NCI-H1694 treated with DMSO at 0.1 percent for 48 hours (cell line): ENCODE measurements at regions not wholly inside any gene's neighbourhood (a gene's known extent, or its start where the extent isn't known, plus 50 kb on each side); places are given as distances from the start of the nearest gene placed in this dataset.

ENCODE experiments used
- DNase-seq: peaks from one replicate; lab custom pipeline; 2025; lab: John Stamatoyannopoulos, UW

DNA sequence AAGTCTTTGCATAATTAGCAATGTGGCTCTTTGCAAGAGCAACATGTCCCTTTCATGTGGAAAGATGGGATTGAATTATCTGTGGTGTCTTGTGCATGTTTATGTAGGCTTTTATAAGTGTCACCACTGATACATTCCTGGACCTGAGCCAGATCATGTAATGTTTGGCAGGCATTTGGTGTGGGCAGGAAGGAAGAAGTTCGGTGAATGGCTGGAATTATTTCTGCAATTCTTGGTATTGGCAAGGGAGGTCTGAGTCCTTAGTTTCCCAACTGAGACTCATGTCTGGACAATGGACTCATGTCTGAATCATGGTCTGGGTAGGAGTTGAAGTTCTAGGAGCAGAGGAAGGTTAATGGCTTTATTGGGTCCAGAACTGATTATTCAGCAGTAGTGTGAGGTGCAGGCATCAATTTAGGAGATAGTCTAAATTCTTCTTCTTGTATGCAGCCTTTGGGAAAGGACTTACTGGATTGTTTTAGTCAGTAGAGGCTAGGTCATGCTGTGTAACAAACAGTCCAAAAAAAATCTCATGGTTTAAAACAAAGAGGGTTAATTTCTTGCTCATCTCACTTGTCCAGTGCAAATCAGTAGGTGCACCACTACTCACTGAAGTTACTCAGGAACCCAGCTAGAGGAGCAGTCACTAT lies 186.5 kb upstream of the LHX5 start:
- DNase-seq = no peak

DNA sequence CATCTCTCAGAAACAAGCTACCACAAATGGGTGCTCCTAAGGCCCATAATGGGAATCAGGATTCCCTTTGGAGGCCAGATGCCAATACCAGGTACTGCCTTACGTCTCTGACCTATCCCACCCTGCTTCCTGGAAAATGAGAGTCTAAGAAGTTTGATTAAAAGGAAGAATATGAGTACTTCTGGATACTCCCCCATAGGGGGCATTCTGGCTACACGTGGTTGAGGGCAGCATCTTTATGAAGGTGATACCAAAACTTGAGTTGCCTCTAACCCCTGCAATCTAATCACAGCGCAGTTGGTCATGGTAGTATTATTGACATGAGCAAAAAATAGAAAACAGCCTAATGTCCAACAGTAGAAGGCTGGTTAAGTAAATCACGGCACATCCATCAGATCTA lies 184.2 kb upstream of the LHX5 start:
- DNase-seq = no peak

DNA sequence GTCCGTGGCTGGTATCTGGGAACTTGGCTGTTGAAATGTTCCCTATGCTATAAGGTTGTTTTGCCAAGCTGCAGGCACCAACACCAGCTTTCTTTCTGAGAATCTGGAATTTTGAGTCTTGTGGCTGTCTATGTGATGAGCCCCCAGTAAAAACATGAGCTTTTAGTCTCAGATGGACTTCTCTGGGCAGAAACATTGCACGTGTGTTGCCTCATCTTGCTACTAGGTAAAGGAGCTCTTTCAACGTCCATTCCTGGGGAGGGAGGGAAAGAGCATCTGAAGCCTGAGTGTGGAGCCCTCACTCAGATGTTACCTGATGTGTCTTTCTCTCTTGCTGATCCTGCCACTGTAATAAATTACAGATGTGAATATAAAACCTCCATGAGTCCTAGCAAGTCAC lies 183.8 kb upstream of the LHX5 start:
- no peak for DNase-seq

DNA sequence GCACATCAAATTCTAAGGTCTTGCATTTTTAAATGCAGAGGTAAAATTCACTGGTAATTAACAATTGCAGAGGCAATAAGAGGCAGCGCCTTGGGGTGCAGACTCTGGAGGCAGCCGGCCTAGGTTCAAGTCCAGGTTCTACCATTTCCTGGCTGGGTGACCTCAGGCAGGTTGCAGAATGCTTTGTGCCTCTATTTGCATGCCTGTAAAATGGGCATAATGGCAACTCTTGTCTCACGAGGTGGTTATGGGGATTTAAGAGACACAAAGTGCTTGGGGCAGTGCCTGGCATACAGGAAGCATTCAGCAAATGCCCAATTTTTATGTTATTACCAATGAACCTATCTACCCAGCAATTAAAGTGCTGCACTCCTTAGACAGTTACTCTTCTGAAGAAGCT lies 180.0 kb upstream of the LHX5 start:
- no peak for DNase-seq

DNA sequence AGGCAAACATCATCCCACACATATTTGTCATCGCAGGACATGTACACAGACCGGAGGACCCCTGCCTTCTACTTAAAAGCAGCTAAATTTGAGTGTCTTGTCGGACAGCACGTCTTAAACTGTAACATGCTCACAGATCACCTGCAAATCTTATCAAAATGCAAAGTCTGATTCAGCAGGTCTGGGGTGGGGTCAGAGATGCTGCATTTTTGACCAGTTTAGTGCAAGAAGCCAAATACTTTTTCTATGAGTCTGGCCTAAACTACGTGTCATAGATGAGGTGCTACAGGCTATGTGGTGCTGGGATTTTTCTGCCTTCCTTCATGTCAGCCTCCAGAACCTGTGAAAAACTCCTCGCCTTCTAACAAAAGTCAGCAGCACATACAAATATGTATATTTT lies 178.8 kb upstream of the LHX5 start:
- DNase-seq = no peak

DNA sequence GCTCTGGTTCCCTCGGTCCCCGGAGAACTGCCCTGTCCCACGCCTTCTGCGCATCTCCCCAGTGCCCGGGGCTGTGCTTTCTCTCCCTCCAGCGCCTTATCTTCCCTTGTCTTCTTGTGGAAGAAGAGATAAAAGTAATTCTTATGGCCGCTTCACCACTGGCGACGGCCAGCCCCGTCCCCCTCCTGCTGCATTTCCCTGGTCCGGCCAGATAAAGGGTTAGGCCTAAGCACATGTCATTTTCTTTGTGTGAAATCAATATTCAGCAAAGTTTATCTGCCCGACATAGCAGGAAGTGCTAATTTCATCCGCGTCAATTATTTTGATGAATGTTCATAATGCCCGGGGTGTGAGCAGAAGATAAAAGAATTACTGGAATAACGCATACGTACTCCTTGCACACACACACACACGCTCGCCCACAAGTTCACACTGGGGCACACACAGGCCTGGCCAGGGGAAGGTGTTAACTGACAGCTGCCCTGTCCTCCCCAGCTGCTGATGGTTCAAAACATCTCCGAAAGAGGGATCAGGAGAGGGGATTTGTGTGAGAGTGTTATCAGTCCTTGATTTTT lies 177.7 kb upstream of the LHX5 start:
- no peak for DNase-seq

DNA sequence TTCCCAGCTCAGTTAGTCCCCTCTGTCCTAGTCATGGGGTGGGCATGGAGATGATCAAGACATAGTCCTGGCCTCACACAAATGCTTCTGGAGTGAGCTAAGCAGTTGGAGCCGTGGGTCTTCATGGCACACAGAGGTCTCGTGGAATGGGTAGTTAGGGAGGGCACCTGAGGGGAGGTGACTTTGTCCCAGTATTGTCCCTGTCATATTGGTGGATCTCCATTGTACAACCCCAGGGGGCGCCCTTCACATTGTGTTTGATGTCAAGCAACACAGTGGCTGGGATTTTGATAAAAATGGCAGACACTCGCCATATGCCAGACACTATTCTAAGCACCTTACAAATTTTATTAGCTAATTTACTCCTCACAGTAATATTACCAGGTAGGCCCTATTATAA lies 175.4 kb upstream of the LHX5 start:
- no peak for DNase-seq

DNA sequence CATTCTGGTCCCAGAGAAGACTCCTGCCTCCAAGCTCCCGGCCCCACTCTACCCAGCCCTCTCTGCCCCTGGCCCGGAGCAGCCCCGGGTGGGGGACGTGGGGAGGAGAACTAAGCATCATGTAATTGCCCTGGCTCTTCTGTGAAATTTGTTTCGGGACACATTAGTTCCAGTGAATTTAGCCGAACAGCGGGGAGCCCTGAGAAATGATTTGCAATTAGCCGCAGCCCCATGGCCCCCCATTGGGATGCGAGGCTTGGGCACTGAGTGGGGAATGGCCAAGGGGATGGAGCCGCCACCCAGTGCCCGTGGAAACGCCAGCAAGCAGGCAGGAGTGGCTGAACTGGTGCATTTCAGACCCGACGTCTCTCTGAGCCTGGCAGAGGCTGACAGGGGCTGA lies 173.9 kb upstream of the LHX5 start:
- no peak for DNase-seq

DNA sequence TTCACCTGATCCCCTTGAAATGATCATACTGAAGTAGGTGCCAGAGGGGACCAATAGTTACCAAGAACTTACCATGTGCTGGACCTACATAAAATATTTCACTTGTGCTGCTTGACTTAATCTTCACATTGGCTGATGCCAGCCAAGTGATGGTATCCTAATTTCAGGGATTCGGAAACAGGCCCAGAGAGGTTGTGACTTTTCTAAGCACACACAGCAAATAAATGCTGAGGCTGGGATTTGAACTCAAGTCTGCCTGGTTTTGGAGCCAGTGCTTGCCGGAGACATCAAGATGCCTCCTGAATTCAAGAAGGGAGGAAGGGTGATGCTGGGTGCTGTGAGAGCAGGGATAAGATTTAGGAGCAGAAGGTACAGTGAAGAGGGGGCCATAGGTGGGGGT lies 173.5 kb upstream of the LHX5 start:
- DNase-seq = no peak

DNA sequence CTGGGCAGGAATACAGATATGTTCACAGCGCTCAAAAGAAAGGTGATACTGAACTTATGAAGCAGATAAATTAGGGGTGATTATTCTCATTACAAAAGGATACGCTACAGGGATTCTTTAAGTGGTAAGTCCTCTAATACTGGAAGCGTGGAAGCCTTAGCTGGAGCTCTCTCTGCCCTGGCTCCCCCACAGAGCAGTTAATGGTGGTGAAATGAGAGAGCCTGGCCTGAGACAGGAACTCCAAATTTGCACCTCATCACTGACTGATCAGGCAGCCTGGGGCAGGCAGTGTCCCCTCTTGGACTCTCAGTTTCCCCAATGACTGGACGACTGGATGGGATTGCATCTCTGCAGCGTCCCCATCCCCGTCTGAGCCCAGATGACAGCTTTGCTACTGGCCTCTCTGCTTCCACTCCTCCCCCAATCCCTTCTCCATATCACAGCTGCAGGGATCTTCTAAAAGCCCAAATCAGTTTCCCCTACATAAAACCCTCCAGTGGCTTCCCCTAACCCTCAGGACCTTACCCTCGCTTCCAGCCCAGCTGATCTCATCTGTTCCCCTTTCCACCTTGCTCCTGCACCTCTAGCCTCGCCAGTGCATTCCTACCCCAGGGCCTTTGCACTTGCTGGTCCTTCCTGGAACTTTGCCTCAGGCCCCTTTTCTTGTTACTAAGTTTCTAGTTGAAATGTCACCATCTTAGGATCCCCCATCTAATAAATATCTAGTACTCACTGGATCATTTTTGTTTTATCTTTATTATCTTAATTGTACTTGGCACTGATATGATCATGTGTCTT lies 171.7 kb upstream of the LHX5 start:
- no peak for DNase-seq

DNA sequence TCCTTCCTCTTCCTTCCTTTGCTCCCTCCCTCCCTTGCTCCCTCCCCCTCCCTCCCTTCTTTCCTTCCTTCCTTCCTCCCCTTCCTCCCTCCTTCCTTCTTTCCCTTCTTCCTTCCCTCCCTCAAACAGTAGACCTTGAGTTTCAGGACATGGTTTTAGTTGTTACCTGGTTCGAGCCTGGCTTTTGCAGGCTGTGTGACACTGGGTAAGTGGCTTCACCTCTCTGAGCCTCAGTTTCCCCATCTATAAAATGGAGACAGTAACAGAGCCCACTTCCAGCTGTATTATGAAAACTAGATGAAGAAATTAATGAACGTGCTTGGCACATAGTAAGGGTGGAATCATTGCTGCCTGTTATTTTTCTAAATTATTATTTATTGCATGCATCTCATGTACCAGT lies 171.0 kb upstream of the LHX5 start:
- no peak for DNase-seq

DNA sequence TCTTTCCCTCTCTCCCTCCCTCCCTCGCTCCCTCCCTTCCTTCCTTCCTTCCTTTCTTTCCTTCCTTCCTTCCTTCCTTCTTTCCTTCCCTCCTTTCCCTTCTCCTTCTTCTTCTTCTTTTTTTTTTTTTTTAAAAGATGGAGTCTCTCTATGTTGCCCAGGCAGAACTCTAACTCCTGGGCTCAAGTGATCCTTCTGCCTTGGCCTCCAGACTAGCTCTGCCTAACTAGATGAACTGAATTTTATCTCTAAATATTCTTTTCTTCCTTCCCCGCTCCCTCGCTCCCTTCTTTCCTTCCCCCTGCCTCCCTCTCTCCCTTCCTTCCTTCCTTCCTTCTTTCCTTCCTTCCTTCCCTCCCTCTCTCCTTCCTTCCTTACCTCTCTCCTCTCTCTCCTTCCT lies 170.5 kb upstream of the LHX5 start:
- DNase-seq = no peak

DNA sequence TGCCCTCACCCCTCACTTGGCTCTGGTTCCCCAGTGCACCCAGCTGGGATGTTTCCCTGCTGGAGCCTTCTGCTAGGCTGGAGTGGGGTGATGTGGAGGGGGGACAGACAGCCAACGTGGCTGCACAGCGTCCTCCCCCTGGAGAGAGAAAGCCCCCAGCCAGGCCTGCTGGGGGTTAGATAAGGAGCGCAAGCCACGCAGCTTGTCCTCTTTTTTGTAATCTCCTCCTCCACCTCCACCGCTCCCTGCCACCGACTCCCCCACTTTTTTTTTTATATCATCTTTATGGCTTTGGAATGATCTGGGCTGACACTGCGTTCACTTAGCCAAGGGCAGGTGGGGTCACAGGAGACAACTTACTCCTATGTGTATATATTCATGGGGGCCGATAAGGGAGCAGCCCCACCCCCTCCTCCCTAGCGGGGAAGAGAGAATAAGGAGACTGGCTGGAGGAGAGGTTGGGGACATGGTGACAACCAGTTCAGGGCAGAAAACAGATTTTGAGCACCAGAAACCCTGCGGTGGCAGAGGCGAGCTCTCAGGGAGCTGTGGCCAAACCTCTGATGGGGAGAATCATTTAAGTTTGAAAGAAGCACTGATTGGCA lies 169.9 kb upstream of the LHX5 start:
- no peak for DNase-seq

DNA sequence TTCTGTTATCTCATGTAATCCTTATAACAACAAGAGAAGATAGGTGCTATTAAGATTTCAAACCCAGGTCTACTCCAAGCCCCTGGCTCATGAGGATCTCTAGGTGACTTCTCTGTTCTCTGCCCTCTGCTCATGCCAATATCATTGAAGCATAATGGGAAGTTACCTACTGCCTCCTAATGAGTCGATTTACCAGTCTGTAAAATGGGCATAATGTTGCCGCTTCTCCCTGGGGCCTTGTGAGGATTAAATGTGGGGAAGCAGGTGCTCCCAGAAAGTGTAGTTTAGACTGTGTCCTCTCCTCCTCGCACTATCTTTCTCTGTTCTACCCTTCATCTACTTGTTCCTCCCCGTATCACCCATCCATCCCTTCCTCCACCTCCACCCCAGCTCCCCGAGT lies 169.2 kb upstream of the LHX5 start:
- no peak for DNase-seq

DNA sequence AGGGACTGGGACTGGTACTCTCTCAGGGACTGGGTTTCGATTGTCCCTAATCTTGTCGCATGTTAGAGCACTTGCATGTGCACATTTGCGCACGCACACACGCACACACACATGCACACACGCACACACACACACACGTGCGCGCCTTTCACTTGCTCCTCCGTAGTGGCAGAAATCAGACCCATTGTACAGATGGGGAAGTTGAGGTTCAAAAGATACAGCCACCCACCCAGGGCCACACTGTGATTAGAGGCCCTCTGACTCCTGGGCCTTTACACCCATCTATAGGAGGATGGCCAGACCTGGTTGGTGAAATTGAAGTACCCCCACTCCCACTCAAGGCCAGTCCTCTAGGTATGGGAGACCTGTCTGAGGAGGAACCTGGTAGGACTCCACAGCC lies 167.8 kb upstream of the LHX5 start:
- DNase-seq = no peak

DNA sequence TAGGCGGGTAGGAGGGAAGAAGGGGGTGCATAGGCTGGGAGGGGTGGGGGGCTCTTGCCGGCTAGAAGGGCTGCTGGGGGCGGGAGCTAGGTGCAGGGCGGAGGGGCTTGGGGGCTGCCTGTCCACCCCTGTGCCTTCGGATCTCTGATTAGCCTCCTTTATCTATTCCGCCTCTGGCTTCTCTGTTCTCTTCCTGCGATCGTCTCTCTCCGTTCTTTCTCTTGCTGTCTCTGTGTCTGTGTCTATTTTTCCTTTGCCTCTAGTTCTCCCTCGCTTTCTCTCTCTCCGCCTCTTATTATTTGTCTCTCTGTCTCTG lies 166.7 kb upstream of the LHX5 start:
- no peak for DNase-seq

DNA sequence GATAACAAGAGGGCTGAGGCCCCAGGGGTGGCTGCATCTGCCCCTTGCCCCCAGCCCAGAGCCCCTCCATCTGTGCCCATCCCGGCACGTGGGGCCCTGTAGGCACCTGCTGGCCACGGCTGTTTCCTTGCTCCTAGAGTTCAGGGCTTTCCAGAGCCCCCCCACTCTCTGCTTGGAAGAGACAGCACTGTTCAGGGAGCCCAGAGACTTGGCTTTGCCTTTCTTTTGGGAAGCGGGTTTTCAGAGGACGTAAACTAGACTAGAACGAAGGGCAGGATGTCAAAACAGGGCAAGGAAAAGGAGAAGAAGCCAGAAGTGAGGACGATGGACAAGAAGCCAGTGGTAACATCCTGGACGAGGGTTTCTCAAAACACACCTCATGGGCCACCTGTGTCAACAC lies 163.3 kb upstream of the LHX5 start:
- no peak for DNase-seq

DNA sequence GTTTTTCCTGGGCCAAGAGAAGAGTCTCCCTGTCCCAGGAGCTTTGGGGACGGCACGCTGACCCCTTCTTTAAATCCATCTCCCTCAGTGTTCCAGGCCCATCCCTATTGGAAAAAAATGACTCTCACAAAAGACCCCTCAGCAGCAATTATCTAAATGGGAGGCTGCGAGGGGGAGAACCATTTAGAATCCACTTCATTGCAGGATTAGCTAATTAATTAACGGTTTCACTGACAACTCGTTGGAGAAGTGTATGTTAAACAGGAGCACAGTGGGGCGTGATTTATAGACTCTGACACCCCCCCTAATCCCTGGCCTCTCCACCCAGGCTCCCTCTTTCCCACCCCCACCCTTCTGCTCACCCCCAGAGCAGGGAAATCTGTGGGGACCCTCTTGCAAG lies 162.8 kb upstream of the LHX5 start:
- DNase-seq = no peak

DNA sequence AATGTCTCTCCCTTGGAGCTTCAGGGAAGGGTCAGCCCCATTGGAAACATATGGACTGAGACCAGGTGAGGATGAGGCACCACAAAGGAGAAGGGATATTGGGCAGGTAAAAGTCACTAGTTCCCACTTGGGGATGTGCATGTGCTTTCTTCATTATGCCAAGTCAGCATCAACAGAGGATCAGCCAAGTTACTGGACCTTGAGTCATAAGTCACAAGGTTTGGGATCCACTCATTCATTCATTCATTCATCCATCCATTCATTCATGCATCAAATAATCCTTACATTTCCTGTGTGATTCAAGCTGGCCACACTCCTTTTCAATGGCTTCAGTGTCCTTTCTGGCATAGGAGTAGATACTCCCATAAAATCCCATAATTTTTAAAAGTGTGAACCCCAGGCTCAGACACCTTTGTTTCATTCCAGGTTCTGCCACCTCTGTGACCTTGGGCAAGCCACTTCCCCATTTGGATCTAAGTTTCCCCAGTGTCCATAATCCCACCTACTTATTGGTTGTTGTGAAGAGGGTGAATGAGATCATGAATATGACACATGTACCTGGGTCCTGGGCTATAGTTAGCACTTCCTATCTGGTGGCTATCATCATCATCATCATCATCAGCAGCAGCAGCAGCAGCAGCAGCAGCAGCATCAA lies 162.1 kb upstream of the LHX5 start:
- no peak for DNase-seq

DNA sequence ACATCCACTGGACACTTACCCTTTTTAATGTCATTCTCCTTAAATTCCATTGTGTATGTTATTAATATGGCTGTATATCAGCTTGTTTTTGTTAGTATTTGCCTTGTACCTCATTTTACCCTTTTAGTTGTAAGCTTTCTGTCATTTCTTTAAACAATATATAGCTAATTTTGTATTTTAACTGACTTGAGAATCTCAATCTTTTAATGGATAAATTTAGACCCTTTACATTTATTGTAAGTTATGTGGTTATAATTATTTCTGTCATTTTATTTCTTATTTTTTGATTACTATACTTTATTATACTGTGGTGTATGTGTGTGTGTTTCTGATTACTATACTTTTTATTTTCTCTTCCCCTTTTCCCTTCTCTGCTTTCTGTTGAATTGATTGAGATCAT lies 159.0 kb upstream of the LHX5 start:
- DNase-seq = no peak

DNA sequence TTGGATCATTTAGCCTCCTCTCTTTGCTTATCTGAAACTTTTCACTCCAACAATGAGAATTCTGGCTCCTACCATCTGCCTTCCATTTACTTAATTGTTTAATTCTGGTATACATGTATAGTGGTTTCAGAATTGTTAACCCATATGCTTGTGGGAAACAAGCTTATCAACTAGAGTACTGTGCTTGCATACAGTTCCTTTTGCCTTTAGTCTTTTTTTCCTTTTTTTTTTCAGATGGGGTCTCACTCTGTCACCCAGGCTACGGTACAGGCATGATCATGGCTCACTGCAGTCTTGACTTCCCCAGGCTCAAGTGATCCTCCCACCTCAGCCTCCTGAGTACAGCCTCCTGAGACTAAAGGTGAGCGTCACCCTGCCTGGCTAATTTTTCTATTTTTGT lies 153.8 kb upstream of the LHX5 start:
- DNase-seq = no peak

DNA sequence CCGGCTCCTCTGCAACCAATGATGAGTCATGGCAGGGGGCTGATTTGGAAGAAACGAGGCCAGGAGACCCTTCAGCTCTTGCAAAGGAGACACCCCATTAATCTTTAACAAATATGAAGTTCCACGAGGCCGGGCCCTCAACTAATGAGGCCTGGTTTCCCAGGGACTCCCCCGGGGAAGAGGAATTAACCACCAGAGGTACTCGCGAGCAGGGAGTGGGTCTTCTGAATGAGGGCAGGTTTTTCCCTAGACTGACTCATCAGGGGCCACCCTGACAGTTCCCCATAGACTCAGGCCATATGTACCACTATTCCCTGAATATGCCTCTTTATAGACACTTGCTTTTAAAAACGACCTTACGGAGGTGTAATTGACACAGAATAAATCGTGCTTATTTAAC lies 150.7 kb upstream of the LHX5 start:
- no peak for DNase-seq

DNA sequence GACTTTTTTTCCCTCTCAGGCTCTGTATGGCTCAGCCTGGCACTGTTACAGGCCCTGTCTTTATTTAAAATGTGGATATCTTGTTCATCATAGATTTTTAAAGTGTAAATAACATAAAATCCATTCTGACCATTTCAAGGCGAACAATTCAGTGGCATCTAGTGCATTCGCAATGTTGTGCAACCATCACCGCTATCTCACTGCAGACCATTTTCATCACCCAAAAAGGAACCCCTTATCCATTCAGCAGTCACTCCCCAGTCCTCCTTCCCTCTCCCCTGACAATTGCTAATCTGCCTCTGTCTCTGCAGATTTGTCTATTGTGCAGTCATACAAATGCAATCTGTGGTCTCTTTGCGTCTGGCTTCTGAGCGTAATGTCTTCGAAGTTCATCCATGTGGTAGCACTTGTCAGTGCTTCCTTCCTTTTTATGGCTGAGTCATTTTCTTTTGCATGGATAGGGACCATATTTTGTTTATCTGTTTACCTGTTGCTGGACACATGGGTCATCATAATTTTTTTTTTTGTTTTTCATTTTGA lies 148.8 kb upstream of the LHX5 start:
- no peak for DNase-seq
